AG04450 (cell line): ENCODE measurements at regions not wholly inside any gene's neighbourhood (a gene's known extent, or its start where the extent isn't known, plus 50 kb on each side); places are given as distances from the start of the nearest gene placed in this dataset.
"Not testable (repeated sequence)": the region's sequence is repeated elsewhere in the genome, so short reads cannot be mapped to it uniquely, and the experiment has no call there.

Experiments
- CTCF ChIA-PET: fragments of 300-600, 350-600 bp; formaldehyde crosslinking; extraction: SDS; loops from one replicate; lab custom pipeline; 2022; ENCODE audit warnings: antibody characterized with exemption, inconsistent platforms; lab: Charles Lee
- POLR2A ChIA-PET: fragments of 350-600 bp; formaldehyde crosslinking; extraction: SDS; loops from one replicate; lab custom pipeline; 2021; ENCODE audit warnings: antibody characterized with exemption, inconsistent platforms; lab: Yijun Ruan, JAX
- DNase-seq: peaks from one replicate; pipeline ENCODE4 v3.0.0-alpha.2; 2011; ENCODE audit warnings: low read depth, low spot score
- H3K27ac ChIP-seq: one replicate; pipeline ENCODE4 v1.5.1; 2012; ENCODE audit warnings: low read depth, low read length, control low read depth
- H3K27me3 ChIP-seq: one replicate; pipeline ENCODE4 v1.6.0; 2012; ENCODE audit warnings: low read length; ENCODE audit not compliant: control insufficient read depth, insufficient read depth
- H3K4me3 ChIP-seq: 2 replicates; pipeline ENCODE4 v1.5.1; 2011; ENCODE audit warnings: mild to moderate bottlenecking, low read depth, low read length, control low read depth
- H3K9me3 ChIP-seq: 2 replicates; pipeline ENCODE4 v1.5.1; 2012; ENCODE audit warnings: low read length; ENCODE audit not compliant: control insufficient read depth, insufficient read depth
- TF ChIP-seq, protein P1 (sequence below): IDR thresholded peaks from 2 replicates; pipeline ENCODE4 v1.5.1; 2011; ENCODE audit warnings: low read depth, low read length, control low read depth, inconsistent platforms

DNA sequence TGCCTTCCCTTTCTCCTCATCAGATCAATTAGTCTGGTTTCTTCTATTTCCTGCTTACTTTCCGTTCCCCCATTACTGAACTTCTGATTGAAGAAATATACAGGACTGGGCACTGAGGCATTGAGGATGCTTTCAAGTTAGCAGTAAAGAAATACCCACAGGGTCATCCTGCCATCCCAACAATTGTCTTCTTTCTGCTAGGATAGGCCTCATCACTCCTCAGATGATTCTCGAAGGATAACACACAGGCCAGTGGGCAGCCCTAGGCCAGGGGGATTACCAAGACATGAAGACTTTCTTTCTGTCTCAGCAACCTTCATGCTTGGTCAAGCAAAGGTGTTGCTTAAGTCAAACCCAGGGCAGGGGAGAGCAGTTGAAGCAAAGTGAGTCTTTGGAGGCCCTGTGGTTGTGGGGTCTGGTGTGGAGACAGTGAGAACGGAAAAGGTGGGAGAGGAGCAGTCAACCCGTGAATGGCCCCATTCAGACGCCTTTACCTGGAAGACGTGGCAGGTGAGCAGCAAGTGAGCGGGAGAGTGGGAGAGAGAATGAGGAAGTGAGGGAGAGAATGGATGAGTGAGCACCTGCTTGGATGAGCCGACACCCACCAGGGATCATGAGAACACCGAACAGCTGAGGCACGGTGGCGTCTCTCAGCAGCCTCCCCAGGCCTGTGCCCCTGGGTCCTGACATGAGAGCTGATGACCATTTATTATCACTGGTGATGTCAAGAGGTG is 462.9 kb downstream of the PREX1 start:
- peaks cover 4% of the 10 kb centered on the region for H3K27me3 ChIP-seq
- no peak overlapping the region for H3K27ac ChIP-seq
- CTCF ChIA-PET: no interaction called here
- DNase-seq: no peak
- H3K9me3 ChIP-seq: no peaks in the 10 kb centered on the region; the same call in 1 of the 2 replicates
- POLR2A ChIA-PET: no interaction called here
- H3K4me3 ChIP-seq: no peak overlapping the region
- TF ChIP-seq, protein P1, sequence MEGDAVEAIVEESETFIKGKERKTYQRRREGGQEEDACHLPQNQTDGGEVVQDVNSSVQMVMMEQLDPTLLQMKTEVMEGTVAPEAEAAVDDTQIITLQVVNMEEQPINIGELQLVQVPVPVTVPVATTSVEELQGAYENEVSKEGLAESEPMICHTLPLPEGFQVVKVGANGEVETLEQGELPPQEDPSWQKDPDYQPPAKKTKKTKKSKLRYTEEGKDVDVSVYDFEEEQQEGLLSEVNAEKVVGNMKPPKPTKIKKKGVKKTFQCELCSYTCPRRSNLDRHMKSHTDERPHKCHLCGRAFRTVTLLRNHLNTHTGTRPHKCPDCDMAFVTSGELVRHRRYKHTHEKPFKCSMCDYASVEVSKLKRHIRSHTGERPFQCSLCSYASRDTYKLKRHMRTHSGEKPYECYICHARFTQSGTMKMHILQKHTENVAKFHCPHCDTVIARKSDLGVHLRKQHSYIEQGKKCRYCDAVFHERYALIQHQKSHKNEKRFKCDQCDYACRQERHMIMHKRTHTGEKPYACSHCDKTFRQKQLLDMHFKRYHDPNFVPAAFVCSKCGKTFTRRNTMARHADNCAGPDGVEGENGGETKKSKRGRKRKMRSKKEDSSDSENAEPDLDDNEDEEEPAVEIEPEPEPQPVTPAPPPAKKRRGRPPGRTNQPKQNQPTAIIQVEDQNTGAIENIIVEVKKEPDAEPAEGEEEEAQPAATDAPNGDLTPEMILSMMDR: no peak

DNA sequence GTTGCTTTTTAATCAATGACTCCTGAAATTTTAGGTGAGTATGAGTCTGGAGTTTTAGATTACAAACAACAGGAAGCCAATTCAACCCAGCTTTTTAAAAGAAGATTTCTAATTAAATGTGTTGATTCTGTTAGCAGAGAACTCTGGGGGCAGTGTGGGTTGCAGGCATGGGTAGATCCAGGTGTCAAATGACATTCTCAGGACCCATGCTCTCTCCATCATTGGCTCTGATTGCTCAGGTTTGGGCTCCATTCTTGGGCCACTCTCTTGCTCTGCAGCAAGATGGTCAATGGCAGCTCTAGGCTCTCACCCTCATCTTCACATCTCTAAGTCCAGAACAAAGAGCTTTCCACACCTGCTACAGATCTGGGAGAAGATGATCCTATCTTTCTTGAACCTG is 463.7 kb downstream of the PREX1 start:
- DNase-seq: no peak
- no peak overlapping the region for H3K4me3 ChIP-seq
- no peak overlapping the region for H3K27ac ChIP-seq
- H3K27me3 ChIP-seq: no peaks in the 10 kb centered on the region
- TF ChIP-seq, protein P1: no peak
- H3K9me3 ChIP-seq: no peaks in the 10 kb centered on the region; the same call in 1 of the 2 replicates
- ChIA-PET POLR2A (interaction anchor here (0.5 kb wide), 1 partner anchor 701 kb away, joined by 3 read pairs; no protein-coding TSS in a partner anchor), CTCF (no interaction called here)

DNA sequence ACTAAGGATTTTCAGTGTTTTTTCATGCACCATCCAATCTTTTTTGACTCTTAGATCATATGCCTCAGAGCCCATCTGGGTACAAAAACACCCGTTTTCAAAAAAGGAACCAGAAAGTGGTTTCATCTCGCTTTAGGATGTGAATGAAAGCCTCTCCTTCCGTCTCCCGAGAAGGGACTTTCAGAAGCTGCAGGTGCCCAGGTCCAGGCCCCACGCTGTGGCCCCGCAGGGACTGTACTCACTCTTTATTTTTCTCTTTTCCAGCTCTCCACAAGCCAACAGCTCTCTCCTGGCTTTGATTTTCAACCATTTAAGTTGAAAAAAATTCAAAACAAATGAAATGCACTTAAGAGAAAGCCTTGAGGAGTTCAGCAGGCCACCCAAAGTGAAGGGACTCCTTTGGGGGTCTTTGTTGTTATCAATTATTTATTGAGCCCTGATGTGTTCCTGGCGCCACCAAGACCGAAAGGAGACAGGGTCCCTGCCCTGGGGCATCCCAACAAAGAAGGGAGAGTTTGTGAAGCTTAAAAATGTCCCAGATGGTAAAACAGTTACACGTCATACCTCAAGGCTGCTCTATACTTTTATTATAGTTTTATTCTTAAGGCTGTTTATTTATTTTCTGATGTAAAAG is 467.3 kb downstream of the PREX1 start:
- ChIA-PET POLR2A (no interaction called here), CTCF (no interaction called here)
- TF ChIP-seq, protein P1: no peak
- H3K9me3 ChIP-seq: no peaks in the 10 kb centered on the region; the same call in 1 of the 2 replicates
- no peak overlapping the region for H3K27ac ChIP-seq
- DNase-seq: no peak
- H3K27me3 ChIP-seq: peaks cover 3% of the 10 kb centered on the region
- no peak overlapping the region for H3K4me3 ChIP-seq

DNA sequence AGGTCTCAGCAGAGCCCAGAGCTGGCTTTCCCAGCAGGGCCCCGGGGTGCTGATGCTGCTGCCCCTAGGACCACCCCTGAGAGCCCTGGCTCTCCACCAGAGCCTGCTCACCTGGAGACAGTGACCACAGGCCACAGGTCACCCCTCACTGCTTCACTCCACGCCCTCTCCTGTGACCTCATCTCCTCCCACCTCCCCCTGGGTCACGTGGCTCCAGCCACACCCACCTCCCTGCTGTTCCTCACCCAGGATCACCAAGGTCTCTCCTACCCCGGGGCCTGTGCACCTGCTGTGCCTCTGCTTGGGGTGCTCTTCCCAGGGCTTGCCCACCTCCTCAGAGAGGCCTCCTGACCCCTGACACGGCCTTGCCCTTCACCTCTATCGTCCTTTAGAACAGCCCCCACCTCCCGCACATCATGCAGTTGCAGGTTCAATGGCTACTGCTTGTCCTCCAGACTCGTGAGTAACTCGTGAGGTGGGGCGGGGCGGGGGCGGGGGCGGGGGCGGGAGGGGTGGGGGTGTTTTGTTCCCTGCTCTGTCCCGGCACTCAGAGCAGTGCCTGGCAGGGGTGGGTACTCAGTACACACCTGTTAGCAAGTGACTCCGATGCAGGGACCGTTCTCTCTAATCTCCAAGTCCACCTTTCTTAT is 468.0 kb downstream of the PREX1 start:
- Histone ChIP-seq H3K27ac (no peak overlapping the region), H3K9me3 (no peaks in the 10 kb centered on the region; the same call in 1 of the 2 replicates), H3K4me3 (no peak overlapping the region), H3K27me3 (peaks cover 5% of the 10 kb centered on the region)
- TF ChIP-seq, protein P1: no peak
- ChIA-PET CTCF (no interaction called here), POLR2A (no interaction called here)
- no peak for DNase-seq

DNA sequence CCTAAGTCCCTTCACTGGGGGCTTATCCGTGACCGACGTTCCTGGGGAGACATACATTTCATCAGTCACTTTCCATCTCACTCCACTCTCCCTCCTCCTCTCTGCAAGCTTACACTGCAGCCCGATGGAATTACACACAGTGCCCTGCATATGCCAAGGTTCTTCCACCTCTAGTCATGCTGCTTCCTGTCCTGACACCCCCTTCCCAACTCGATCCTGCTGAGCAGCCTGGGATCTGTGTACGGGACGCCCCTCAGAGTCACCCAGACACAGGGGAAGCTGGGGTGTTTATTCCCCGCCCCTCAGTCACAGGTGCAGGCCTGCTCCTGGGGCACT is 468.8 kb downstream of the PREX1 start:
- H3K4me3 ChIP-seq, DNase-seq, POLR2A ChIA-PET, H3K27me3 ChIP-seq, CTCF ChIA-PET, H3K9me3 ChIP-seq, H3K27ac ChIP-seq: not testable (repeated sequence)
